ENCODE measurements at regions not wholly inside any gene's neighbourhood (a gene's known extent, or its start where the extent isn't known, plus 50 kb on each side); places are given as distances from the start of the nearest gene placed in this dataset.

DNA sequence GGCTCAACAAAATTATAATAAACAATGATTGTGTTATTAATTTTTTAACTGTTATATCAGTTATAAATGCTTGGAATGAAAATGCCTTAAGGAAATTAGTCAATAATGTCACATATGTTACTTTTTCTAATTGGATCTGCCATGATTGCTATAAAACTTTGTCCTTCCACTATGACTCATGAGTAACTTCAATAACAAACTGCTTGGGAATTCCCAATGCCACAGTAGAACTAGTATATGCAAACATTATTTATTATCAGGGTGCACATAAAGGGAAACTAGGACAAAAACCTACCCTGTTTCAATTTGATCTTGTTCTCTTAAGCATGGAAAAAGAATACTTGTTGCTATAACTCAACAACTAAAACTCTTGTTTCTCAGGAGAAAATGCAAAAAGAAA is 59.1 kb upstream of the PDC start:
- ATAC-seq: no peak

DNA sequence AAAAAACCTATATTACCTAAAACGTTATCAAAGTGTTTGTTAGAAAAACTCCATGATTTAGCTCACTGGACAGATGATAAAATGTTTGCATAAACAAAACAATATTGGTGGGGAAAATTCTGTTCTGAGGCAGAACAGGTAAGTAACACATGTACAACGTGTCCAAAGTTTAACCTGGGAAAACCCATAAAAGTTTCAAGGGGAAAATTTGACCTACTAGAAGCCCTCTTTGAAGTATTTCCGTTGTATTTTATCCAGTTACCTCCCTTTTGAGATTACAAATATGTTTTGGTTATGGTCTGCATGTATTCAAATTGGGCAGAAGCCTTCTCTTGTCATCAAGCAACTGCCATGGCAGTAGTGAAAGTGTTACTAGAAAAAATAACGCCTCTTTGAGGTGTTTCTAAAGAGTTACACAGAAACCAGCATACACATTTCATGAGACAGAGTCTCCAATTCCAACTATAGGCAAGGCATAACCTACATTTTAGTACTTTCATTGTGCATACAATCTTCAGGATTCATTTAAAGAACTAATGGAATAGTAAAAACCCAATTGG is 58.0 kb upstream of the PDC start:
- Histone ChIP-seq H3K27ac (no peak overlapping the region), H3K4me1 (no peaks in the 10 kb centered on the region), H3K9me3 (peaks cover 9% of the 10 kb centered on the region), H3K27me3 (ENCODE audit: low read depth) (no peaks in the 10 kb centered on the region), H3K4me3 (no peak overlapping the region), H3K36me3 (no peaks in the 10 kb centered on the region)
- ATAC-seq (no peak), DNase-seq (no peak)
- intact Hi-C loops (cut with DNase I): no loop called here
- TF ChIP-seq, protein P1, sequence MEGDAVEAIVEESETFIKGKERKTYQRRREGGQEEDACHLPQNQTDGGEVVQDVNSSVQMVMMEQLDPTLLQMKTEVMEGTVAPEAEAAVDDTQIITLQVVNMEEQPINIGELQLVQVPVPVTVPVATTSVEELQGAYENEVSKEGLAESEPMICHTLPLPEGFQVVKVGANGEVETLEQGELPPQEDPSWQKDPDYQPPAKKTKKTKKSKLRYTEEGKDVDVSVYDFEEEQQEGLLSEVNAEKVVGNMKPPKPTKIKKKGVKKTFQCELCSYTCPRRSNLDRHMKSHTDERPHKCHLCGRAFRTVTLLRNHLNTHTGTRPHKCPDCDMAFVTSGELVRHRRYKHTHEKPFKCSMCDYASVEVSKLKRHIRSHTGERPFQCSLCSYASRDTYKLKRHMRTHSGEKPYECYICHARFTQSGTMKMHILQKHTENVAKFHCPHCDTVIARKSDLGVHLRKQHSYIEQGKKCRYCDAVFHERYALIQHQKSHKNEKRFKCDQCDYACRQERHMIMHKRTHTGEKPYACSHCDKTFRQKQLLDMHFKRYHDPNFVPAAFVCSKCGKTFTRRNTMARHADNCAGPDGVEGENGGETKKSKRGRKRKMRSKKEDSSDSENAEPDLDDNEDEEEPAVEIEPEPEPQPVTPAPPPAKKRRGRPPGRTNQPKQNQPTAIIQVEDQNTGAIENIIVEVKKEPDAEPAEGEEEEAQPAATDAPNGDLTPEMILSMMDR (IDR thresholded peaks at IDR 0.05): no peak

More for the DNA sequence above, 59.1 kb upstream of the PDC start:
- Histone ChIP-seq H3K36me3 (no peaks in the 10 kb centered on the region), H3K4me3 (no peak overlapping the region), H3K27ac (no peak overlapping the region), H3K9me3 (peaks cover 9% of the 10 kb centered on the region), H3K4me1 (no peaks in the 10 kb centered on the region), H3K27me3 (ENCODE audit: low read depth) (no peaks in the 10 kb centered on the region)
- TF ChIP-seq, protein P1 (IDR thresholded peaks at IDR 0.05): no peak
- intact Hi-C loops (cut with DNase I): no loop called here
- DNase-seq: no peak

DNA sequence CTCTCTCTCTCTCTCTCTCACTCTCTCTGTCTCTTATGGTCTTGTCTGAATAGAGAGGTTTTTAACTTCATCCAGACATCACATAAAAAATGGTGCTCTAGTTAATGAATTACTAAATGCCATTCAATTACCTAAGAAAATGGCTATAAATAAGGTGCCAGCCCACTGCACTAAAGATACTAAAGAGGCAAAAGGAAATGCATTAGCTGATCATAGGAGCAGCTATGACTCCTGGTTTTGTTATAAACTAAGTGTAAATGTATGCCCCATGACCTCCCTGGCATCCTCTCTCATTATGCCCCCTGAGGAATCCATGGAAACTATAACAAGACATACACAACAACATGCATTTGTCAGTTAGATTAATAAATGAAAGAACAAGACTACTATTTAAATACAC is 57.5 kb upstream of the PDC start:
- Histone ChIP-seq H3K4me1 (no peaks in the 10 kb centered on the region), H3K9me3 (peaks cover 7% of the 10 kb centered on the region), H3K27me3 (ENCODE audit: low read depth) (no peaks in the 10 kb centered on the region), H3K27ac (no peak overlapping the region), H3K36me3 (no peaks in the 10 kb centered on the region), H3K4me3 (no peak overlapping the region)
- ATAC-seq (no peak), DNase-seq (no peak)
- intact Hi-C loops (cut with DNase I): no loop called here
- TF ChIP-seq, protein P1 (IDR thresholded peaks at IDR 0.05): no peak

DNA sequence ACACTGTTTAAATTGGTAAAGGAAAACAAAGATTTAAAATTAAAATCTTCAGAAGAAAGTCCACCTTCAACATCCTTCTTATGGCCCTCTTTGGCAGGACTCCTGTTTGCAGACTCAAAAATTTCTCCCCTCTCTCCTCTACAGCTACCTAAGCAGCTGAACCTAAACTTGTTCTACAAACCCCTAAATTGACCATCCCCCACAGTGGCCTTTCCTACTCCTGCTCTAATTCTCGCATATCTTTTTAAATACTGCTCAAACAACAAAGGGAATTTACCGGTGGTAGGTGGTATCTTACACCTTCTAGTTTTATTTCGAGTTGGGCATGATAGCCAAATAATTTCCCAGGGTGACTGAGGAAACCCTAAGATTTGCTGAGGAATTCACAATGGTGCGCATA is 53.5 kb upstream of the PDC start:
- no peaks in the 10 kb centered on the region for H3K27me3 ChIP-seq (ENCODE audit: low read depth)
- H3K4me1 ChIP-seq: peaks cover 7% of the 10 kb centered on the region
- ATAC-seq (no peak), DNase-seq (no peak)
- no peaks in the 10 kb centered on the region for H3K36me3 ChIP-seq
- H3K9me3 ChIP-seq: no peaks in the 10 kb centered on the region
- intact Hi-C loops (cut with DNase I): no loop called here
- no peak overlapping the region for H3K27ac ChIP-seq
- TF ChIP-seq, protein P1 (IDR thresholded peaks at IDR 0.05): no peak
- no peak overlapping the region for H3K4me3 ChIP-seq

DNA sequence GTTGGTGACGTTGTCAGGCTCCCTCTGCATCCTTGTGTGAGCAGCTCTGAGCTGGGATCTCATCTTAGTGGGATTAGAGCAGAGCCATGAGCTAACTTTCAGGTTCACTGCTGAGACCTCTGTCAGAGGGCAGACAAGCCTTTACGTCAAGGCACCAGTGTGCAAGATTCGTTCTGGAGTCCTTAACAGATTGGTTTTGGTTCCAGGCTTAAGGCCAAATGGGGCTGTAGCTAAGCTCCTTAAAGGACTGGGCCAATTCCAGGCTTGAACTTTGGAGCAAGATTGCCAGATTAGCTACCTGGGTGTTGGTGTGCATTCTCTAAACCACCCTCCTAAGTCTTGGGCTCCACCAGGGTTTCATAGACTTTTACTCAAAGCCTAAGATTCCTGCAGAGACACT is 52.6 kb upstream of the PDC start:
- intact Hi-C loops (cut with DNase I): no loop called here
- H3K27ac ChIP-seq: no peak overlapping the region
- no peak overlapping the region for H3K4me3 ChIP-seq
- peaks cover 7% of the 10 kb centered on the region for H3K4me1 ChIP-seq
- TF ChIP-seq, protein P1 (IDR thresholded peaks at IDR 0.05): no peak
- ATAC-seq: peak in 1 of 2 donors; percentile 11
- H3K27me3 ChIP-seq (ENCODE audit: low read depth): no peaks in the 10 kb centered on the region
- no peaks in the 10 kb centered on the region for H3K36me3 ChIP-seq
- H3K9me3 ChIP-seq: no peaks in the 10 kb centered on the region
- no peak for DNase-seq

Measured in lower lobe of right lung (tissue), 2 donors.